ENCODE measurements at regions not wholly inside any gene's neighbourhood (a gene's known extent, or its start where the extent isn't known, plus 50 kb on each side); places are given as distances from the start of the nearest gene placed in this dataset.

GRCh38 chr20:56175884-56176283, 72.6 kb upstream of the MC3R start:
- dilution Hi-C loops (cut with MboI; ENCODE audit: extremely low pct_ligation_motif_present, low sequenced_read_pairs): no loop called here
- FAIRE-seq: no peak

DNA sequence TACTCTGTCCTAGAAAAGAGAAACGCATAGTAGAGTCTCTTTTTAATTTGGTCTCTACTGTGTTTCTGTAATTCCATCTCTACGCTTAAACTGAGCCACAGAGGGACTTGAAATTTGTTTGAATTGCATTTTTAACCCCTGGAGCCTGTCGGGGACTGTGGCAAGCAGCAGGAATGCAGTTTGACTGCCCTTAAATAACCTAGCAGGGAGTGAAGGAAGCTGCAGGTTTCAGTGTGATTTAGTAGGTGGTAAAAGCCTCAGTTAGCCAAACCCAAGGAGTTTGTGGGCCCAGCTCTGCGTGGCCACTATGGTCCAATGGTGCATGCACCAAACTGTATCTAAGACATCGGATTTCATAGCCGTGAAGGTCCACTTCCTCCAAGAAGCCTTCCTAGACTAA, 70.3 kb upstream of the MC3R start:
- H3K9ac ChIP-seq (ENCODE audit: control insufficient read depth, extremely low read depth, insufficient read depth, low read length): no peak overlapping the region
- H3K4me3 ChIP-seq (ENCODE audit: control insufficient read depth in 2 of 3, extremely low read depth in 1 of 3, insufficient read depth in 2 of 3, low read depth in 1 of 3, low read length in 3 of 3): no peak overlapping the region
- H3K79me2 ChIP-seq (ENCODE audit: control insufficient read depth, insufficient read depth, low read length): no peaks in the 10 kb centered on the region
- H3K36me3 ChIP-seq (ENCODE audit: control insufficient read depth in 2 of 2, extremely low read depth in 1 of 2, insufficient read depth in 2 of 2, low read length in 2 of 2): no peaks in the 10 kb centered on the region
- H3K9me3 ChIP-seq (ENCODE audit: control insufficient read depth, low read depth, low read length): no peaks in the 10 kb centered on the region
- H3K27me3 ChIP-seq (ENCODE audit: control insufficient read depth, extremely low read depth, insufficient read depth, low read length): no peaks in the 10 kb centered on the region
- H2AFZ ChIP-seq (ENCODE audit: control insufficient read depth, low read length): no peak overlapping the region
- H4K20me1 ChIP-seq (ENCODE audit: control insufficient read depth, extremely low read depth, insufficient read depth, low read length): no peaks in the 10 kb centered on the region
- no peak overlapping the region for H3K27ac ChIP-seq (ENCODE audit: control insufficient read depth, insufficient read depth, low read length)
- DNase-seq (ENCODE audit: low read depth, low spot score) (no peak), FAIRE-seq (no peak)
- no peaks in the 10 kb centered on the region for H3K4me1 ChIP-seq (ENCODE audit: control insufficient read depth, extremely low read depth, insufficient read depth, low read length)
- no peak overlapping the region for H3K4me2 ChIP-seq (ENCODE audit: control insufficient read depth, extremely low read depth, insufficient read depth, low read depth, low read length)
- no peaks in the 10 kb centered on the region for H3K9me1 ChIP-seq (ENCODE audit: control insufficient read depth, extremely low read depth, insufficient read depth, low read length)
- dilution Hi-C loops (cut with MboI; ENCODE audit: extremely low pct_ligation_motif_present, low sequenced_read_pairs): no loop called here
- TF ChIP-seq, protein P1, sequence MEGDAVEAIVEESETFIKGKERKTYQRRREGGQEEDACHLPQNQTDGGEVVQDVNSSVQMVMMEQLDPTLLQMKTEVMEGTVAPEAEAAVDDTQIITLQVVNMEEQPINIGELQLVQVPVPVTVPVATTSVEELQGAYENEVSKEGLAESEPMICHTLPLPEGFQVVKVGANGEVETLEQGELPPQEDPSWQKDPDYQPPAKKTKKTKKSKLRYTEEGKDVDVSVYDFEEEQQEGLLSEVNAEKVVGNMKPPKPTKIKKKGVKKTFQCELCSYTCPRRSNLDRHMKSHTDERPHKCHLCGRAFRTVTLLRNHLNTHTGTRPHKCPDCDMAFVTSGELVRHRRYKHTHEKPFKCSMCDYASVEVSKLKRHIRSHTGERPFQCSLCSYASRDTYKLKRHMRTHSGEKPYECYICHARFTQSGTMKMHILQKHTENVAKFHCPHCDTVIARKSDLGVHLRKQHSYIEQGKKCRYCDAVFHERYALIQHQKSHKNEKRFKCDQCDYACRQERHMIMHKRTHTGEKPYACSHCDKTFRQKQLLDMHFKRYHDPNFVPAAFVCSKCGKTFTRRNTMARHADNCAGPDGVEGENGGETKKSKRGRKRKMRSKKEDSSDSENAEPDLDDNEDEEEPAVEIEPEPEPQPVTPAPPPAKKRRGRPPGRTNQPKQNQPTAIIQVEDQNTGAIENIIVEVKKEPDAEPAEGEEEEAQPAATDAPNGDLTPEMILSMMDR (optimal IDR thresholded peaks at IDR 0.05 in 1 of 3, IDR thresholded peaks at IDR 0.05 in 1 of 3, conservative IDR thresholded peaks at IDR 0.05 in 1 of 3; ENCODE audit: extremely low read depth in 1 of 3, insufficient read depth in 2 of 3, low read length in 3 of 3): no peak
- TF ChIP-seq EZH2 (IDR thresholded peaks at IDR 0.05; ENCODE audit: low read length): no peak

More at GRCh38 chr20:56175884-56176283, 72.6 kb upstream of the MC3R start:
- Histone ChIP-seq H3K27ac (ENCODE audit: control insufficient read depth, insufficient read depth, low read length) (no peak overlapping the region), H4K20me1 (ENCODE audit: control insufficient read depth, extremely low read depth, insufficient read depth, low read length) (no peaks in the 10 kb centered on the region), H2AFZ (ENCODE audit: control insufficient read depth, low read length) (no peak overlapping the region), H3K27me3 (ENCODE audit: control insufficient read depth, extremely low read depth, insufficient read depth, low read length) (no peaks in the 10 kb centered on the region), H3K4me3 (ENCODE audit: control insufficient read depth in 2 of 3, extremely low read depth in 1 of 3, insufficient read depth in 2 of 3, low read depth in 1 of 3, low read length in 3 of 3) (no peak overlapping the region), H3K79me2 (ENCODE audit: control insufficient read depth, insufficient read depth, low read length) (no peaks in the 10 kb centered on the region), H3K36me3 (ENCODE audit: control insufficient read depth in 2 of 2, extremely low read depth in 1 of 2, insufficient read depth in 2 of 2, low read length in 2 of 2) (no peaks in the 10 kb centered on the region), H3K4me2 (ENCODE audit: control insufficient read depth, extremely low read depth, insufficient read depth, low read depth, low read length) (no peak overlapping the region), H3K4me1 (ENCODE audit: control insufficient read depth, extremely low read depth, insufficient read depth, low read length) (no peaks in the 10 kb centered on the region), H3K9ac (ENCODE audit: control insufficient read depth, extremely low read depth, insufficient read depth, low read length) (no peak overlapping the region), H3K9me1 (ENCODE audit: control insufficient read depth, extremely low read depth, insufficient read depth, low read length) (no peaks in the 10 kb centered on the region), H3K9me3 (ENCODE audit: control insufficient read depth, low read depth, low read length) (no peaks in the 10 kb centered on the region)
- TF ChIP-seq, protein P1 (optimal IDR thresholded peaks at IDR 0.05 in 1 of 3, IDR thresholded peaks at IDR 0.05 in 1 of 3, conservative IDR thresholded peaks at IDR 0.05 in 1 of 3; ENCODE audit: extremely low read depth in 1 of 3, insufficient read depth in 2 of 3, low read length in 3 of 3): no peak
- no peak for TF ChIP-seq EZH2 (IDR thresholded peaks at IDR 0.05; ENCODE audit: low read length)
- no peak for DNase-seq (ENCODE audit: low read depth, low spot score)
